HEK293T (cell line): ENCODE measurements at regions not wholly inside any gene's neighbourhood (a gene's known extent, or its start where the extent isn't known, plus 50 kb on each side); places are given as distances from the start of the nearest gene placed in this dataset.

ENCODE experiments used
- ARNT ChIP-seq: fragments of 450-650 bp; IDR thresholded peaks from 2 replicates; pipeline ENCODE4 v1.6.1; 2017; ENCODE audit warnings: mild to moderate bottlenecking
- BHLHE40 ChIP-seq: fragments of 450-650 bp; IDR thresholded peaks from 2 replicates; pipeline ENCODE4 v1.6.1; 2016; ENCODE audit warnings: mild to moderate bottlenecking, moderate library complexity, borderline replicate concordance
- ELF4 ChIP-seq: fragments of 450-650 bp; IDR thresholded peaks from 2 replicates; pipeline ENCODE4 v1.6.1; 2017; ENCODE audit warnings: antibody characterized with exemption
- FOXA1 ChIP-seq: fragments of 450-650 bp; IDR thresholded peaks from 2 replicates; pipeline ENCODE4 v1.6.1; 2016; ENCODE audit warnings: mild to moderate bottlenecking
- FOXK2 ChIP-seq: fragments of 450-650 bp; IDR thresholded peaks from 2 replicates; pipeline ENCODE4 v1.6.1; 2016; ENCODE audit warnings: mild to moderate bottlenecking
- L3MBTL2 ChIP-seq: fragments of 450-650 bp; conservative IDR thresholded peaks from 2 replicates; pipeline ENCODE4 v1.6.1; 2016; ENCODE audit warnings: mild to moderate bottlenecking
- SP1 ChIP-seq: fragments of 450-650 bp; IDR thresholded peaks from 2 replicates; pipeline ENCODE4 v1.6.1; 2017
- SUZ12 ChIP-seq: fragments of 450-650 bp; IDR thresholded peaks from 2 replicates; pipeline ENCODE4 v1.6.1; 2016; ENCODE audit warnings: mild to moderate bottlenecking
- TARDBP ChIP-seq: fragments of 450-650 bp; IDR thresholded peaks from 2 replicates; pipeline ENCODE4 v1.6.1; 2016
- ZNF384 ChIP-seq: fragments of 450-650 bp; IDR thresholded peaks from 2 replicates; pipeline ENCODE4 v1.6.1; 2016
- TF ChIP-seq, protein P1 (sequence below): fragments of 450-650 bp; IDR thresholded peaks from 2 replicates; pipeline ENCODE4 v1.6.1; 2016

DNA sequence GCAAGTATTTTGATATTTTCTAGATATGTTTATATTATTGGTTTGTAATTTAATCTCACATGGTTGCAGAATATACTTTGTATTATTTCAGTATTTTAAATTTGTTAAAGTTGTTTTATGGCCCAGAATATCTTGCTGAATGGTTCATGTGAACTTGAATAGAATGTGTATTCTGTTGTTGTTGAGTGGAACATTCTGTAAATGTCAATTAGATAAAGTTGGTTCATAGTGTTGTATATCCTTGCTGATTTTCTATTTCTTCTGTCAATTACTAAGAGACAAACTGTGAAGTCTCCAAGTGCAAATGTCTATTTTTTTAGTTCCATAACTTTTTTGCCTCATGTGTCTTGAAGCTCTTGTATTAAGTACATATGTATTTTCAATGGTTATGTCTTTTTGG, 411.7 kb downstream of the NPIPA7 start:
- TF ChIP-seq BHLHE40 (no peak), SP1 (no peak), ARNT (no peak), ELF4 (no peak), L3MBTL2 (no peak), SUZ12 (no peak), TARDBP (no peak), ZNF384 (no peak), FOXK2 (no peak), FOXA1 (no peak)
- TF ChIP-seq, protein P1, sequence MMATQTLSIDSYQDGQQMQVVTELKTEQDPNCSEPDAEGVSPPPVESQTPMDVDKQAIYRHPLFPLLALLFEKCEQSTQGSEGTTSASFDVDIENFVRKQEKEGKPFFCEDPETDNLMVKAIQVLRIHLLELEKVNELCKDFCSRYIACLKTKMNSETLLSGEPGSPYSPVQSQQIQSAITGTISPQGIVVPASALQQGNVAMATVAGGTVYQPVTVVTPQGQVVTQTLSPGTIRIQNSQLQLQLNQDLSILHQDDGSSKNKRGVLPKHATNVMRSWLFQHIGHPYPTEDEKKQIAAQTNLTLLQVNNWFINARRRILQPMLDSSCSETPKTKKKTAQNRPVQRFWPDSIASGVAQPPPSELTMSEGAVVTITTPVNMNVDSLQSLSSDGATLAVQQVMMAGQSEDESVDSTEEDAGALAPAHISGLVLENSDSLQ: no peak
